Esophagus muscularis mucosa (tissue), 4 donors: ENCODE measurements at regions not wholly inside any gene's neighbourhood (a gene's known extent, or its start where the extent isn't known, plus 50 kb on each side); places are given as distances from the start of the nearest gene placed in this dataset.

Source experiments
- EP300 ChIP-seq: sonication (generic); formaldehyde crosslinking; IDR thresholded peaks from one replicate; pipeline ENCODE4 v1.6.1; 2017; ENCODE audit warnings: antibody characterized with exemption
- POLR2AphosphoS5 ChIP-seq, 2 donors: sonication (generic); formaldehyde crosslinking; IDR thresholded peaks; one replicate each; pipeline ENCODE4 v1.6.1; 2017; ENCODE audit warnings: antibody characterized with exemption in 2 of 2
- TF ChIP-seq, protein P1 (sequence below), 3 experiments: fragments of 200-600 bp in 2 of 3; fragments of 450-650 bp in 1 of 3; sonication (generic) in 2 of 3; IDR thresholded peaks; one replicate each; pipeline ENCODE4 v1.5.1; 2017 to 2019; ENCODE audit warnings: antibody characterized with exemption in 3 of 3, mild to moderate bottlenecking in 2 of 3, moderate library complexity in 1 of 3

- TF ChIP-seq, protein P1, sequence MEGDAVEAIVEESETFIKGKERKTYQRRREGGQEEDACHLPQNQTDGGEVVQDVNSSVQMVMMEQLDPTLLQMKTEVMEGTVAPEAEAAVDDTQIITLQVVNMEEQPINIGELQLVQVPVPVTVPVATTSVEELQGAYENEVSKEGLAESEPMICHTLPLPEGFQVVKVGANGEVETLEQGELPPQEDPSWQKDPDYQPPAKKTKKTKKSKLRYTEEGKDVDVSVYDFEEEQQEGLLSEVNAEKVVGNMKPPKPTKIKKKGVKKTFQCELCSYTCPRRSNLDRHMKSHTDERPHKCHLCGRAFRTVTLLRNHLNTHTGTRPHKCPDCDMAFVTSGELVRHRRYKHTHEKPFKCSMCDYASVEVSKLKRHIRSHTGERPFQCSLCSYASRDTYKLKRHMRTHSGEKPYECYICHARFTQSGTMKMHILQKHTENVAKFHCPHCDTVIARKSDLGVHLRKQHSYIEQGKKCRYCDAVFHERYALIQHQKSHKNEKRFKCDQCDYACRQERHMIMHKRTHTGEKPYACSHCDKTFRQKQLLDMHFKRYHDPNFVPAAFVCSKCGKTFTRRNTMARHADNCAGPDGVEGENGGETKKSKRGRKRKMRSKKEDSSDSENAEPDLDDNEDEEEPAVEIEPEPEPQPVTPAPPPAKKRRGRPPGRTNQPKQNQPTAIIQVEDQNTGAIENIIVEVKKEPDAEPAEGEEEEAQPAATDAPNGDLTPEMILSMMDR (IDR thresholded peaks at IDR 0.05), result peak in 1 of 3 experiments; percentile 12
- no peak for TF ChIP-seq POLR2AphosphoS5 (IDR thresholded peaks at IDR 0.05)
- TF ChIP-seq EP300, result no peak
Observed at GRCh38 chr22:22103078-22103875, 120.7 kb upstream of the TOP3B start.
